SH-SY5Y (cell line): ENCODE measurements at regions not wholly inside any gene's neighbourhood (a gene's known extent, or its start where the extent isn't known, plus 50 kb on each side); places are given as distances from the start of the nearest gene placed in this dataset.

Source experiments
- GATA2 ChIP-seq: IDR thresholded peaks from 2 replicates; pipeline ENCODE4 v1.6.1; 2011; ENCODE audit warnings: mild to moderate bottlenecking, low read depth, low read length
- GATA3 ChIP-seq: IDR thresholded peaks from 2 replicates; pipeline ENCODE4 v1.6.1; 2011; ENCODE audit warnings: low read depth, mild to moderate bottlenecking, low read length, moderate library complexity

- no peak for TF ChIP-seq GATA3
- TF ChIP-seq GATA2 = no peak
These were observed 227.2 kb upstream of the CRIM1 start for GRCh38 chr2:36128359-36128758.
